GM21447 (cell line): ENCODE measurements at regions not wholly inside any gene's neighbourhood (a gene's known extent, or its start where the extent isn't known, plus 50 kb on each side); places are given as distances from the start of the nearest gene placed in this dataset.

Experiments
- ATAC-seq: cut with Tn5 transposase; IDR thresholded peaks from one replicate; pipeline ENCODE4 v1.9.1; 2021; ENCODE audit not compliant: unreplicated experiment

DNA sequence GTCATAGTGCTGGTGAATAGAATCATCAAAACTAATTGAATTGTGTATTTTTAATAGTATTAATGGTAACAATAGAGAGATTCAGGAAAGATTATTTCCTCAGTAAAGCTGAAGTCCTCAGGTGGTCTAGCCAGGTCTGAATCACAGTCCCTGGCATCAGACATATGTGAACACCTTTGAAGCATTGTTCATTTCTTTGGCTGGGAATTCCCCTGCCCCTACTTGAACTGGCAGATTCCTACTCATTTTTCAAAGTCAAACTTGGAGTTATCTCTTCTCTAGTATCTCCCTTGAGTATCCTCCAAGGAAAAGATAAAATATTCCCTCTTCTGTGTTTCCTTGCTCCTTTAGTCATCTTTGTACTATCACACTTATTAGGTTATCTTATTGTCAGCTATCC is 759.8 kb downstream of the ADGRL2 start:
- no peak for ATAC-seq

DNA sequence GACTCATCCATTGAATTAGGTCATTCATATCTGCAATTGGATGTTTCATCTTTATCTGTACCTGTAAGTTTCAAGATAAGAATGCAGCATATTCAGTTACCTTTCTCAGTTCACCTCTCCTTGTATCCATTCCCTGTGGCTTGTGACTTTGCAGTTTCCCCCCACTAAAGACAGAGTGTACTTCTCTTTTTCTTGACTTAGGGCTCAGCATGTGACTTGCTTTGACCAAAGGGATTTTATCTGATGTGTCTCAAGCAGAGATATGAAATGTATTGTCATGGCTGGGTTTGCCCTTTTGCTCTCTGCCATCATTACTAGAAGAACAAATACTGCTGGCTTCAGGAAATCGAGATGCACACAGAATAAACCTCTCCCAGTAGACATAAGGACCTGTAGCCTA is 754.8 kb downstream of the ADGRL2 start:
- ATAC-seq: no peak

DNA sequence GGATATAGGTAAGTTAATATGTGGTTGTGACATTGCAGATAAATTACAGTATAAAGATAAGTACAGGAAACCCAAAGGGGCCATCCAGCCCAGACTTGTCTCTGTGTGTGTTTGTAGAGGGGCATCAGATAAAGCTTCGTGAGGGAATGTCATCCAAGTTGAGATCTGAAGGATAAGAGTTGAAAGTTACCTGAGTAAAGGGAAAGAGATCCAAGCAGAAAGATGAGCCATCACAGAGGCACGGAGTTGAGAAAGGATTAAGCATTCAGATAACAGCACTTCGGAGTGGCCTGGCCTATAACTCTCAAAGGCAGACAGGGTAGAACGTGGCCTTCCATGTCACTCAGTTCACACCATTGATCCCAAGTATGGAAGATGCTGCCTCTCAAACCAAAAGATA is 749.1 kb downstream of the ADGRL2 start:
- no peak for ATAC-seq

DNA sequence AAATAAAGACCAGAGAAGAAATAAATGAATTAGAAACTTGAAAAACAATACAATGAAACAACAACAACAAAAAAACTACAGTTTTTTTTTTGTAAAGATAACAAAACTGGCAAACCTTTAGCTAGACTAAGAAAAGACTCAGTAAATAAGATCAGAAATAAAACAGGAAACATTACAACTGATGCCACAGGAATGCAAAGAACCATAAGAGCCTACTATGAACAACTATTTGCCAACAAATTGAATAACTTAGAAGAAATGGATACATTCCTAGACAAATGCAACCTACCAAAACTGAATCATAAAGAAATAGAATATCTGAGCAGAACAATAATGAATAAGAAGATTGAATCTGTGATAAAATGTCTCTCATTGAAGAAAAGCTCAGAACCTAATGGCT is 742.0 kb downstream of the ADGRL2 start:
- no peak for ATAC-seq

DNA sequence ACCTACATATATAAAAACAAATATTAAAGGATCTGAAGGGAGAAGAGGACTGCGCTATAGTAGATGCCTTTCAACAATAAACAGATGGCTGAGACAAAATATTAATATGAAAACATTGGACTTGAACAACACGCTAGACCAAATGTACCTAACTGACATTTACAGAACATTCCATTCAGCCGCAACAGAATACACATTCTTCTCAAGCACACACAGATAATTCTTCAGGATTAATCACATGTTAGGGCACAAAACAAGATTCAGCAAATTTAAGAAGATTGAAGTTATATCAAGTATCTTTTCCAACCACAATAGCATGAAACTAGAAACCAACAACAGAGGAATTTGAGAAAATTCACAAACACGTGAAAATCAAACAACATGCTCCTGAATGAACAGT is 741.4 kb downstream of the ADGRL2 start:
- no peak for ATAC-seq

DNA sequence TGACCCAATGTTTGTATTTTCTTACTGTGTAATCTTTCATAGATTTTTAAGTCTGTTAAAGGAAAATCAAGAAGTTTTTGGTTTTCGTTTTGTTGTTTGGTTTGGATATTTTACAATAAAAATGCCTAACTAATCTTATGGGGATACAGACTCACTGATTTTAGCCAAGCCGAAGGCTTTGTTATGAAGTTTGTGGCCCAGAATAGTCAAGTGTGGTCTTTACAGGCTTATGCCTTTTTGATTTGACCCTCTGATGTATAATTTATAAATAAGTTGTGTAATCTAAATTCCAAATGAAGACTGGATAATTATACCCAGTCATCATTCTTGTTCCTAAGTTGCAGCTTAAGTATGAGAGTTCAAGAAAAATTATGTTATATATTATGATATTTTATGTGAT is 739.3 kb downstream of the ADGRL2 start:
- ATAC-seq: no peak

DNA sequence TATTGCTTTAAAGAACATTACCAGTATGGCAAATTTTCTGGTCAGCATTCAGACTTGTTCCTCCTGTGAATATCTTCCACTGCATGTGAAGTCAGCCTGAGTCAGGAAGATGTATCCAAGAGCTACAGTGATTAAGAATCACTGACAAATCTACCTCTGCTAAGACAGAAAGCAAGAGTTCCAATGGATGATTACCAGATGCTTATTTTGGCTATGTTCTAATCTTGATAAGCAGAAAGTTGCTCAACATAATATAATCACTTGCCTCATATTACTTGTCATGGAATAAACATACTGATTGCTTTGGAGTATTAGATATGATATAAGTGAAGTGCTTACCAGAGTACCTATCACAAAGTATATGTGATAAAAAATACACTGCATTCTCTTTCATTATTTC is 738.1 kb downstream of the ADGRL2 start:
- no peak for ATAC-seq

DNA sequence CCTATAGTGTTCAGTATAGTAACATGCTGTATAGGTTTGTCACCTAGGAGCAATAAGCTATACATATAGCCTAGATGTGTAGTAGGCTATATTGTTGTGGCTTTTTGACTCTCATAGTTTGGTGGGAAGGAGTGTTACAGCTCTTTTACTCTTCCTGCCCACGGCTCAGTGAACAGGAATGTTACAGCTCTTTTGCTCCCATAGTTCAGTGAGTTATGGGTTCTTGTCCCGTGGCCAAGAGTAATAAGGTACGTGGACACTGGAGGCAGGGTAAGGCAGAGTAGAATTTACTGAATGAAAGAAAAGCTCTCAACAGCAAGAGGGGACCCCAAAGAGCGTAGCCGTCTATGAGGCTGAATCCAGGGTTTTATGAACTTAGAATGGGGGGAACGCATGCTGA is 734.3 kb downstream of the ADGRL2 start:
- ATAC-seq: no peak

DNA sequence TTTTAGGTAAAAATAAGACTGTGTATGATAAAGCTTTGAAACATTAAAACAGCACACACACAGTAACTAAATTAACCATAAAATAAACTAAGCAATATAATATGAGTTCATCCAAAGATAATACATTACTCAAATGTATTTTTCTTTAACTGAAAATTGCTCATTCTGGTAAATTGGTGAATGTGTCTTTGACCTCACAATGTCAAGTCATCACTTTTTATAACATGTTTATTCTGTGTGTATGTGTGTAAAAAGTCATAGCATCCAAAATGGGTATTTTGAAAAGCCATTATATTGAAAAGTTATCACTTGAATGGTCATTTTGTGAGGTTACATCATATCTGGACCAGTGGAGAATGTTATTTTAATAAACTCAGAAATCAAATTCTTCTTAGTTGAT is 724.6 kb downstream of the ADGRL2 start:
- ATAC-seq: no peak

DNA sequence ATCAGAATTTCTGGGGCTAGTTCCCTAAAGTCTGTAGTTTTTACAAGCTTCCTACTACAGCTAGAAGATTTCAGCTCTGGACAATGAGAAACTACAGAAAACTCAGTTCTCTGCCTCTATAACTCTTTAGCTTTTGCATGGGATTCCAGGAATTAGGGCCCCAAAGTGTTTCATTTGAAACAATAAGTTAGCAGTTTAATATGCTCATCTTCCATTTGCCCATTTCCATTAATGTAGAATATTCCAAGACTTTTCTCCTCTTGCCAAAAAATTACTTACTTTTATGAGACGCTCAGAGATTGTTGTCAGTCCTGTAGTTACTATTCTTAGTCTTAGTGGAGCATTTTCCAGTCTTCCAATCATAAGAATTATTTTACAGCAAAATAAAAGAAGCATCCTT is 719.9 kb downstream of the ADGRL2 start:
- ATAC-seq: no peak

DNA sequence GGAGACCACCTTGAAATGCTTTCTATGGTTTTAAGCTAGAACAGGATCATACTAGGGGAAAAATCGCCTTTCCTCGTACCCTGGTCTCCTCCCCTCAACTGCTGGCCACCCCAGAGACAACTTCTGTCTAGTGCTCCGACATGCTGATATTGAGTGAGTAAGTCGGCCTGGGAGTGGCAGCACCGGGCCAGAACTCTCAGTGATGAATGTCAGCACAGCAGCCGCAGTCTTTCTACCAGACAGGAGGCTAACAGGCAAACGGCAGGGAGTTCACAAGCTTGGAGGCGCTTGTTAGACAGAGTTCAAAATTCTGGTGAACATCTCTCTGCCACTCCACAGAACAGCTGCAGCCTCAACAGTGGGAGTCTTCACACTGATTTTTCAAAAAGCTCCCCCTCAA is 716.9 kb downstream of the ADGRL2 start:
- ATAC-seq: no peak

DNA sequence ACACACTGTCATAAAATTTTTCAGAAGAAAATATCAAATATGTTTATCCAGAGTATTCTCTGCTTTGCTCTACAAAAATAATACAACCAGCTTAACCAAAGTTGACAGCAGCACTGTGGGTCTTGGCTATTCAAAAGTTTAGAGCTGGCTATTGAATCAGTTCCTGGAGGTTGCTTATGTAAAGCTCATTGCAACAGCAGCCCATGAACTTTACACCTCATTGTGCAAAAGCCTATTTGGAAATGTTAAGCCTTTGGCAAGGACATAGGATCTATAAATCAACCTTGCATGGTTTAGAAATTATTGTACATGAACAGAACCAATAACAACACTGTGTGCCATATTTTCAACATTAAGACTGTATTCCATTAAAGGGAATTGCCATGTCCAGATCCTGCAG is 714.9 kb downstream of the ADGRL2 start:
- no peak for ATAC-seq

DNA sequence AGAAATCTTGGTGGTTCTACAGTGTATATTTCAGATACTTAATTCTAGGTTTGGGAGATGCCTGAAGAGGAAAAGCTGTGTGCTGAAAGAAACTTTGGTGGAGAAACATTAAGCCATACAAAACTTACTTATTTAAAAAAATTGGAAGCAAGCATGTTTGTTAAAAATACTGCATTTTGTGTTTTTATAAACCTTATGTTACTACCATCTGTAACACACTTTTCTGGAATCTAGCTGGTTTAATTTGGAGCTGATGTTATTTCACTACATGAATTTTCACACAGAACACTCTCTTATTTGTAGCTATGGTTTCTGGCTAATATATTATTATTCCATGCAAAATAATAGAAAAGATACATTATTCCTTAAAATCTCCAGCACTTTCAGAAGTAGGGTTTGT is 710.7 kb downstream of the ADGRL2 start:
- ATAC-seq: no peak

DNA sequence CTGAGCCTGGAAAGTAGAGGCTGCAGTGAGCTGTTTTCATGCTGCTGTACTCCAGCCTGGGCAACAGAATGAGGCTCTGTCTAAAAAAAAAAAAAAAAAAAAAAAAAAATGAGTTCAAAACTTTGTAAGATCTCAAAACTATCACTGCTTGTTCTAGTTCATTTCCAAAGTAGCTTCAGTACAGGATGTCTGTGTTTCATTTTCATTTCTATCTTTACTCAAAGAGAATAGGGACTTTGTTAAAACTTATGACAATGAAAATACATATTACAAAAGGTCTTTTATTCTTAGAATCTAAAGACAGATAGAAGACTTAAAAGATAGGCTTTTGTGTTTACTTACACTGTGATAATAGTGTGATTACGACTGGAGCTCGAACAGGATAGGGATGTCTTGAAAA is 709.7 kb downstream of the ADGRL2 start:
- no peak for ATAC-seq

DNA sequence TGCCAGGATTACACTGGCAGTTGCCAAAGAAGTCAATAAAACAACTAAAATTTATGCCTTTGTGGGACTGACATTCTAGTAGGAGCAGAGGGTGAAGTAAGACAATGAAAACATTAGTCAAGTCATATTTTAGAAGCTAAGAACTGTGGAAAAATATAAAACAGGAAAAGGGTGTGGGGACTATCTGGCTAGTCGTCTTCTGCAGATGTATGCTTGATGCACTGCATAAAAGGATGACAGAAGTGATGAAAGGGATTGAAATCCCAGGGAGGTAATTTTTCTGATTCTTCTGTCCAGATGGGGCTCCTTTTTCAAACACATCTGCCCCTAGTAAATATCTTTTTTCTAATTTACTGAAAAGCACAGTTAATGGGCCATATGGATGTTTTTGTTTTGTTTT is 706.3 kb downstream of the ADGRL2 start:
- ATAC-seq: no peak

DNA sequence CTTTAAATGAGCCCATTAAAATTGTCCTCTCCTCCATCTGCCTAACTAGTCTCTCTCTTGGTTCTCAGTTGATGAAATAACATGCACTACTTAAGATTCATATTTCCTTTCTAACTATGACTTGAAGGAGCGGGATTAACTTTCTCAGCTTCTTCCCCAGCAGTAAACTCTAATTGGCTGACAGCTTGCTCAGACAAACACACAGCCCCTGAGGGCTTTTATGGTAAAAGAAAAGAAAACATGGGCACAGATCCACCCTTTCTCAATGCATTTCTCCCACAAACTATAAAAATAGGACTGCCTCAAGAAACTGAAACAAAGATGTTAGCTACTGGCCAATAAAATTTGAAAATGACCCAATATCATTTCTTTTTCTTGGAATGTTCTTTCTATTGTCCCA is 703.1 kb downstream of the ADGRL2 start:
- no peak for ATAC-seq

DNA sequence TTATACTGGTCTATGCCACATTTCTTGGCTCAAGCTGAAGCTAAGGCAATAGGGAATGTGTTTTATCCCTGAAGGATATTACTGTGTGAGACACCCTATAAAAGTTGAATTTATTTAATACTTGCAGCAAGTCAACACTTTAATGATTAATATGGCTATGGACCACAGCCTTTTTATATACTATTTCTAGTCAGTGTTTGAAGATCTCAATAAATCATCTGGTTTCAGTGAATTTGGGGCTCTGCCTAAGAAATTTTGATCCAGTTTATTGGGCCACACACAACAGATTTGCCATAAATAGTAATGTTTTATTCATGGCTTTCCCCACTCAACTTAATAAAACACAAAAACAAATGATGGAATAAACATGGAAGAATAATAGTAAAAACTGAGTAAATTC is 698.3 kb downstream of the ADGRL2 start:
- ATAC-seq: no peak

DNA sequence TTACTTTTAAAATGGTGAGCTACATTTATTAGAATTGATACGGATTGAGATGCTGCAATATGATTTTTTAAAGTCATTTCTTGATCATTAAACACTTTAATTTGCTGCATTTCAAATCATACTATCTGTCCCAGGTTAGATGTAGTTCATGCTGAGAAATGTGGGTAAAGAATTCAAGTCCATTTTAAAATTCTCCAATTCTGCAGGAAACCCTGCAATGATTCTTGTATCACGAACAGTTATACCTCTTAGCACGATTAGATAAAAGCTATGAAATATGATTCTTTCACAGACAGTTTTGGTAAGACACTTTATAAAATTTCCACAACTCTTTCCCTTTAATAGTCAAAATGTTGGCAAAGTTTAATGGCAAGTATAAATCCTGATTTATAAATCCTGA is 693.4 kb downstream of the ADGRL2 start:
- no peak for ATAC-seq

DNA sequence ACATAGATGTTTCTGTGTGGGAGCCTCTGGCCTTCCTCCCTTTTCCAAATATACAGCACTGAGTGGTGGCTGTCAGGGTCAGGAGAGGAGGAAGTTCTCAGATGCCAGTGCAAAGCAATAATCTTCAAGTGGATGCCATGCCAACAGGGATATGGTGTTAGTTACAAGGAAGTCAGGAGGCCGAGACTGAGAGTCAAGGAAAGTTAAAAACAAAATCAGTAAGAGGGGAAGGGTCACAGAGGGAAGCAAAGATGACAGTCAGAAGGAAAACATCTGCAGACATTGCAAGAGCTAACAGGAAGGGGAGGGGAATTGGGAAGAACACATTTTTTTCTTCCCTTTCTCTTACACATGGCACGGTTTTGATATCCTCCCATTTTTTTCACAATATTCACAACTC is 691.4 kb downstream of the ADGRL2 start:
- ATAC-seq: no peak

DNA sequence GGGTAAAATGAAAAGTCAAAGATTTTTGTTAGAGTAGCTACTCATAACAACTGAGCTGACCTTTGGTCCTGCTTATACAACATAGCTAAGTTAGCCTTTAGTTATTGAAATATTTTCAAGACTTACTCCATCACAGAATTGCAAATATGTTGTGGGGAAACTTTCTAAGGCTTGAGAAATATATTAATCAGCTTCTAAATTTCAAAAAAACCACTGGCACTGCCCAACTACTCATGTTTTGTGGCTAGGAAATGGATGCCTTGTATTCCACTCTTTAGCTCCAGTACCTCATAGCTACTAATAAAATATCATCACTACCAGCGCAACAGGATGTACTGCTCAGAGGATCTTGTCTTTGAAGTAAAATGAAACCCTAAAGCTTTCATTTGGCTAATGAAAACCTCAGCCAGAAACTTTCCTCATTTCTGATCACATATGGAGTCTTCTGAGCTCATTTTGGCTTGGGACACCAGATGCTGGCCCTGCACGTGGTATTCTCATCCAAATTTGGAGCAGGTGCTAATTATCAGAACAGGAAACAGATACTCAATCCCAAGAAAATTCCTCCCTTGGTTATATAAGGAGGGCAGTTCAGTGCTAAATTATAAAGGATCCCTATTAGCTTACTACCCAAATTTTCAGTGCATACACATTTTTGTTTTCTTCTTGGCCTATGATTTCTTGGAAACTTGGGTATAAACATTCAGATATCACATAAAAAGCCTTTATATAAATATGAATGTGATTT is 690.7 kb downstream of the ADGRL2 start:
- no peak for ATAC-seq

DNA sequence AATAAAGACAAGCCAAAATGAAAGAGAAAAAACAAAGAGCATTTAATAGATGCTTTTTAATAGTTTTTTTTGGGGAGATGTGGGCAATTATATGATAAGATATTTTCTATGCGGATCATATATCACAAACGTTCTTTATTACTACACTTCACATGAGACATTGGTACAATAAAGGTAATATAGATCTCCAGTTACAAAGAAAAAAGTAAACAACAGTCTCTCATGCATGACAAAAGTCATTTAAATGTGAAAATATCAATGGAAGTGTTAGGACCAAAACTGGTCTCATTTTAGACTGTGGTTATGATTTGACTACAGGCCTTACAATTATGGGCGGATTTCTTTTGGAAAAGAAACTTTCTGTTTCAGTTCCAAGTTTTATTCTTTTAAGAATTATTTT is 687.0 kb downstream of the ADGRL2 start:
- ATAC-seq: no peak

DNA sequence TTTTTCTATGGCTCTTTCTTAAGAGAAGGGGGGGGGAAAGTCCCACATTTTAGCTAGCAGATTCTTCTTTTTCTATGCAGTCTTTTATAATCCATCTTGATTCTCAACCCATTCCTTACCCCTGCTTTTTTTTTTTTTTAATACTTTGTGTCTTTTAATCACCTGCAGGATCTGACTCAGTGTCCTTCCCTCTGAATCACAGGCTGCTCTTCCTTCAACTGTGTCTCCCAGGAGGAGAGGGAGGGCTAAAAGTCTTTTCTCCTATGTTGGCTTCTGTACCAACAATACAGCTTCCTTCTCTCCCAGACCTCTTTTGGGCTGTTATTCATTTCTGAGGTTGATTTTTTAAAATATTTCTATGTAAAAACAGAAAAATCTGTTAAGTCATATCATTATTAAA is 686.2 kb downstream of the ADGRL2 start:
- no peak for ATAC-seq

DNA sequence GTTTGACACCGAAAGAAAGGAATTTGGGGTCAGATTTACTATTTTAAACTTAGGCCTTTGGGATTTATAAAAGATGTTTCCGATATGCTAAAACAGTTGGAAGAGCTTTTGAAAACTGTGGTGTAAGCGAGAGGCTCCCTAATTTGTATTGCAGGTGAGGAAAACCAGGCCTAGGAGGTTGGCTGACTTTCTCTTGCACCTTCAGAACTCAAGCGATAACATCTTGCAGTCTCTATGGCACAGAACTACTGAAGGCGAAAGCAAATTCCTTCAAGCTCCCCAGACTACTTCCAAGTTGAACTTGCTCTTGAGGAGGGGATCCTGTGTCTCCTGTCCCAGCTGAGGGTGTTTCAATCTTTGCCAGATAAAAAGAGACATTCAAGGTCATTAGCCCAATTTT is 685.7 kb downstream of the ADGRL2 start:
- no peak for ATAC-seq
